Panc1 (cell line): ENCODE measurements at regions not wholly inside any gene's neighbourhood (a gene's known extent, or its start where the extent isn't known, plus 50 kb on each side); places are given as distances from the start of the nearest gene placed in this dataset.

Experiments
- CTCF ChIP-seq: fragments of 450-650 bp; IDR thresholded peaks from 2 replicates; pipeline ENCODE4 v1.5.1; 2017; ENCODE audit warnings: mild to moderate bottlenecking
- TCF7L2 ChIP-seq: IDR thresholded peaks from 2 replicates; pipeline ENCODE4 v1.6.1; 2011; ENCODE audit warnings: mild to moderate bottlenecking, low read depth, low read length, inconsistent platforms

DNA sequence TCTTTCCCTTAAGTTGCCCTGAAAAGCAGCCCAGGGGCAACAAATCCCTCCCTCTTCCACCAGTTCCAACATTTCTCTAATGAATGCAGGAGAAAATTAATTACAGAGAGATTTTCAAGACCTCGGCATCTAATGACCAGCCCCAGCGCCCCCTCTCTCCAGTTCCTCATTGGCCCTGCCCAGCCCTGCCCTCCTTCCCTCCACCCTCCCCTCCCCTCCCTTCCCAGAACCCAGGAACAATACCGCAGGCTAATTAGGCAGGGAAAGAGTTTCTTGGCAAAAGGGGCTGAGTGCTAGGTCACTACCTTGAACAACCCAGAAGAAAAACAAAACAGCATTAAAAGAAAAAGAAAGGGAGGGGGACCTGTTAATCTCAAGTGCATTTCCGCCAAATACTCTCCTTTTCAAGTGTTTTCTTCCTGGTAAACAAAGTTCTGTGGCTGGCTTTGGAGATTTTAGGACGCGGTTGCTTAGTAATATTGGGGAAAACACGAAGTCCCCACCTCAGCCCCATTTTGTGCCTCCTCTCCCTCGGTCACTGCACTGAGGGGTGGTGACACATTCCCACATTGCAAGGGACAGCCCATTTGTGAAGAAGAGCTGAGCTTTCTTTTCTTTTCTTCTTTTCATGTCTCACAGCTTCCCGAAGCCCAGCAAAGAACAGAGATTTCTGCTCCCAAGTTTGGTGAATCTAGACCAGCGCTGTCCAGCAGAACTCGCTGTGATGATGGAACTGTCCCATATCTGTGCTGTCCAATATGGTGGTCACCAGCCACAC is 215.4 kb downstream of the SOX9 start:
- TF ChIP-seq CTCF (no peak), TCF7L2 (no peak)
